ENCODE measurements at regions not wholly inside any gene's neighbourhood (a gene's known extent, or its start where the extent isn't known, plus 50 kb on each side); places are given as distances from the start of the nearest gene placed in this dataset.

GRCh38 chr10:18795549-18795948 lies 136.3 kb downstream of the ARL5B start:
- TF ChIP-seq, protein P1, sequence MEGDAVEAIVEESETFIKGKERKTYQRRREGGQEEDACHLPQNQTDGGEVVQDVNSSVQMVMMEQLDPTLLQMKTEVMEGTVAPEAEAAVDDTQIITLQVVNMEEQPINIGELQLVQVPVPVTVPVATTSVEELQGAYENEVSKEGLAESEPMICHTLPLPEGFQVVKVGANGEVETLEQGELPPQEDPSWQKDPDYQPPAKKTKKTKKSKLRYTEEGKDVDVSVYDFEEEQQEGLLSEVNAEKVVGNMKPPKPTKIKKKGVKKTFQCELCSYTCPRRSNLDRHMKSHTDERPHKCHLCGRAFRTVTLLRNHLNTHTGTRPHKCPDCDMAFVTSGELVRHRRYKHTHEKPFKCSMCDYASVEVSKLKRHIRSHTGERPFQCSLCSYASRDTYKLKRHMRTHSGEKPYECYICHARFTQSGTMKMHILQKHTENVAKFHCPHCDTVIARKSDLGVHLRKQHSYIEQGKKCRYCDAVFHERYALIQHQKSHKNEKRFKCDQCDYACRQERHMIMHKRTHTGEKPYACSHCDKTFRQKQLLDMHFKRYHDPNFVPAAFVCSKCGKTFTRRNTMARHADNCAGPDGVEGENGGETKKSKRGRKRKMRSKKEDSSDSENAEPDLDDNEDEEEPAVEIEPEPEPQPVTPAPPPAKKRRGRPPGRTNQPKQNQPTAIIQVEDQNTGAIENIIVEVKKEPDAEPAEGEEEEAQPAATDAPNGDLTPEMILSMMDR (IDR thresholded peaks at IDR 0.05; ENCODE audit: low read length) = no peak
- TF ChIP-seq EZH2 (IDR thresholded peaks at IDR 0.05; ENCODE audit: borderline replicate concordance, low read length) = no peak
